K562 (cell line): ENCODE measurements at regions not wholly inside any gene's neighbourhood (a gene's known extent, or its start where the extent isn't known, plus 50 kb on each side); places are given as distances from the start of the nearest gene placed in this dataset.

Experiments used
- ATAC-seq: fragments of 200-7000 bp; cut with Tn5 transposase; 3 replicates; pipeline ENCODE4 v1.9.1; 2020; ENCODE audit warnings: moderate library complexity
- BruUV-seq: library from RNA; stranded (reverse); fragments of 400-500 nt; replicated peaks from 2 replicates; lab custom pipeline; 2021; lab: Mats Ljungman, UMichigan
- CTCF ChIA-PET: fragments of 300-600 bp; formaldehyde crosslinking; extraction: SDS; loops from one replicate; lab custom pipeline; 2021; ENCODE audit warnings: low intra/inter-chr PET ratio; lab: Yijun Ruan, JAX
- POLR2A ChIA-PET: fragments of 300-600, 350-650 bp; sonication (Branson Sonifier 250); formaldehyde crosslinking; extraction: SDS; loops from one replicate; lab custom pipeline; 2021; ENCODE audit warnings: antibody characterized with exemption, inconsistent platforms; lab: Yijun Ruan, JAX
- DNase-seq, 4 experiments: peaks; one replicate each; pipeline versions ENCODE4 v3.0.0 to v3.0.0-alpha.2; 2011 to 2018; ENCODE audit warnings: low spot score in 3 of 4, mixed read lengths in 3 of 4; ENCODE audit errors: extremely low read depth in 1 of 4
- FAIRE-seq: peaks from 2 replicates; lab custom pipeline; 2011; peaks lifted over from hg19 to GRCh38; lab: Jason Lieb, UNC
- H2AFZ ChIP-seq: 2 replicates; pipeline ENCODE4 v1.6.0; 2011; ENCODE audit warnings: low read depth, low read length, control low read depth, inconsistent platforms
- H3K27ac ChIP-seq: fragments of 200-600 bp; 3 replicates; pipeline ENCODE4 v1.8.0; 2011; ENCODE audit warnings: low read depth, mild to moderate bottlenecking, control low read depth, inconsistent platforms, low read length, moderate library complexity, mixed read lengths; ENCODE audit errors: extremely low read depth
- H3K27me3 ChIP-seq, 2 experiments: fragments of 300-600 bp in 1 of 2; 2 replicates in 1 of 2; 3 replicates in 1 of 2; pipeline versions ENCODE4 v1.6.0 to v1.8.0; 2011; ENCODE audit warnings: inconsistent platforms in 2 of 2, low read length in 2 of 2, mild to moderate bottlenecking in 1 of 2, mixed read lengths in 1 of 2, moderate library complexity in 1 of 2; ENCODE audit not compliant: control insufficient read depth in 2 of 2, insufficient read depth in 2 of 2
- H3K36me3 ChIP-seq: fragments of 300-600 bp; 3 replicates; pipeline ENCODE4 v1.8.0; 2011; ENCODE audit warnings: mild to moderate bottlenecking, low read length, inconsistent platforms; ENCODE audit not compliant: control insufficient read depth, insufficient read depth
- H3K4me1 ChIP-seq, 2 experiments: fragments of 200-600 bp in 1 of 2; replicated peaks in 1 of 2; 2 replicates in 1 of 2; 3 replicates in 1 of 2; pipeline versions ENCODE4 v1.5.1 to v1.8.0; 2011; ENCODE audit warnings: inconsistent platforms in 2 of 2, low read length in 2 of 2, mild to moderate bottlenecking in 1 of 2, mixed read lengths in 1 of 2, moderate library complexity in 1 of 2; ENCODE audit not compliant: control insufficient read depth in 2 of 2, insufficient read depth in 2 of 2
- H3K4me2 ChIP-seq: 2 replicates; pipeline ENCODE4 v1.6.1; 2011; ENCODE audit warnings: low read length, control low read depth, inconsistent platforms, mixed read lengths; ENCODE audit not compliant: insufficient read depth
- H3K4me3 ChIP-seq: fragments of 200-600 bp; sonication (generic), shearing (Covaris generic); 2 replicates; pipeline ENCODE4 v1.5.1; 2016; ENCODE audit warnings: control low read depth, inconsistent platforms
- H3K79me2 ChIP-seq: fragments of 200-600 bp; 3 replicates; pipeline ENCODE4 v1.8.0; 2011; ENCODE audit warnings: low read length, inconsistent platforms; ENCODE audit not compliant: control insufficient read depth, insufficient read depth
- H3K9ac ChIP-seq, 2 experiments: 2 replicates each; pipeline versions ENCODE4 v1.6.0 to v1.6.1; 2011; ENCODE audit warnings: low read depth in 2 of 2, low read length in 2 of 2, control low read depth in 1 of 2, inconsistent platforms in 1 of 2, mild to moderate bottlenecking in 1 of 2, mixed read lengths in 1 of 2; ENCODE audit not compliant: insufficient read depth in 1 of 2
- H3K9me1 ChIP-seq: one replicate; pipeline ENCODE4 v1.6.0; 2011; ENCODE audit warnings: inconsistent platforms, mild to moderate bottlenecking, low read length, moderate library complexity; ENCODE audit not compliant: control insufficient read depth, insufficient read depth
- H3K9me3 ChIP-seq: replicated peaks from 2 replicates; pipeline ENCODE4 v1.5.1; 2011; ENCODE audit warnings: low read depth, low read length, inconsistent platforms; ENCODE audit not compliant: control insufficient read depth, insufficient read depth
- H4K20me1 ChIP-seq: replicated peaks from 2 replicates; pipeline ENCODE4 v1.6.1; 2011; ENCODE audit warnings: low read length, inconsistent platforms, mixed read lengths; ENCODE audit not compliant: control insufficient read depth, insufficient read depth
- CEBPG ChIP-seq, 3 experiments: fragments of 200-800 bp in 1 of 3; sonication (Bioruptor generic) in 1 of 3; sonication (generic) in 1 of 3; formaldehyde crosslinking in 1 of 3; IDR thresholded peaks in 2 of 3; conservative IDR thresholded peaks in 1 of 3; 2 replicates each; pipeline versions ENCODE4 v1.6.1 to v1.8.0; 2016 to 2022; ENCODE audit warnings: missing compliant biosample characterization in 2 of 3, missing genetic modification characterization in 2 of 3, mild to moderate bottlenecking in 1 of 3, missing genetic modification reagents in 1 of 3
- NELFE ChIP-seq: IDR thresholded peaks from 2 replicates; pipeline ENCODE4 v1.6.1; 2011; ENCODE audit warnings: mild to moderate bottlenecking; ENCODE audit not compliant: insufficient read depth, insufficient read length
- ZNF197 ChIP-seq: fragments of 200-800 bp; sonication (Bioruptor generic); IDR thresholded peaks from 2 replicates; pipeline ENCODE4 v1.6.1; 2016; ENCODE audit warnings: low read depth, missing genetic modification characterization, missing compliant biosample characterization
- ZNF24 ChIP-seq: fragments of 450-650 bp; IDR thresholded peaks from 2 replicates; pipeline ENCODE4 v1.6.1; 2016
- WGBS: fragments of 100-300 bp; shearing (Covaris generic); methylation state at CpG from one replicate; pipeline ENCODE4 v1.1.6; 2016; ENCODE audit warnings: low coverage, mixed read lengths; ENCODE audit not compliant: insufficient coverage; ENCODE audit errors: missing lambda C conversion rate; 5-methylcytosine and 5-hydroxymethylcytosine counted together
- in situ Hi-C: fragments of 300-500 bp; cut with MboI; formaldehyde crosslinking; loops from 4 replicates; pipeline ENCODE4 v1.15.0; 2018; ENCODE audit warnings: inconsistent platforms, mixed read lengths
- intact Hi-C: fragments of 100-400 bp; cut with micrococcal nuclease; formaldehyde crosslinking; loops from 2 replicates; pipeline ENCODE4 v1.14.2; 2022
- TF ChIP-seq, protein P1 (sequence below), 2 experiments: fragments of 450-650 bp; formaldehyde crosslinking in 1 of 2; IDR thresholded peaks; 2 replicates each; pipeline versions ENCODE4 v1.4.0 to v1.6.1; 2014 to 2020; ENCODE audit warnings: mild to moderate bottlenecking in 2 of 2, borderline replicate concordance in 1 of 2, low read depth in 1 of 2

DNA sequence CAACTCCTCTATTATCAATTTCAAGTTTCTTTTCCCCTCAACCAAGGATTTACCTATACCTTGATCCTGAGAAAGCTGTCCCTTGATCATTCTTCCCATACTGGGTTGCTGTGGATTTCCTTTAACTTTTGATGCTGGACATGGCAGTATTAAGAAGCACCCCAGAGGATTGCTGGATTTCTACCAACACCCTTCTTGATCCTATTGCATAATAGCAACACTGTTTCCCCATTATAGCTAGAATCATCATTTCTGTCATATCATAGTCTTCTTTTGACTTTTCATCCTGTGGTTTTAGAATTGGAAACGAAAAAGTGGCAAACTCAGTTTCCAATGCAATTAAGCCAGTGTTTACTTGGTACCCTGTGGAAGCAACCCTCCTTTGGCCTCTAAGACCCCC is 154.9 kb downstream of the ARRDC3 start:
- Histone ChIP-seq H3K27ac (no peak overlapping the region), H3K4me1 (no peaks in the 10 kb centered on the region; a peak in 1 of 5 replicates), H3K9me1 (no peaks in the 10 kb centered on the region), H3K9me3 (no peaks in the 10 kb centered on the region), H3K4me2 (no peak overlapping the region), H3K9ac (no peak overlapping the region), H4K20me1 (no peaks in the 10 kb centered on the region), H3K36me3 (no peaks in the 10 kb centered on the region), H3K79me2 (no peaks in the 10 kb centered on the region), H2AFZ (no peak overlapping the region), H3K27me3 (no peaks in the 10 kb centered on the region), H3K4me3 (no peak overlapping the region)
- no TSS peak for BruUV-seq
- intact Hi-C loops: no loop called here
- FAIRE-seq (no peak), DNase-seq (no peak), ATAC-seq (no peak)
- in situ Hi-C loops: no loop called here
- TF ChIP-seq CEBPG (CRISPR knock-in tag; IDR thresholded peaks at IDR 0.05) (no peak), CEBPG (tag; conservative IDR thresholded peaks at IDR 0.05 in 1 of 2, IDR thresholded peaks at IDR 0.05 in 1 of 2) (peak; percentile 23 to 49; a peak in 2 of 4 replicates), ZNF197 (no peak)
- WGBS: 9% methylated on average over 1 of the region's 1 CpG
- POLR2A ChIA-PET: no interaction called here
- CTCF ChIA-PET: interaction anchor here (0.6 to 5.9 kb wide), 4 partner anchors 8 to 192 kb away, joined by 3 to 62 read pairs (median 4); no protein-coding TSS in a partner anchor

DNA sequence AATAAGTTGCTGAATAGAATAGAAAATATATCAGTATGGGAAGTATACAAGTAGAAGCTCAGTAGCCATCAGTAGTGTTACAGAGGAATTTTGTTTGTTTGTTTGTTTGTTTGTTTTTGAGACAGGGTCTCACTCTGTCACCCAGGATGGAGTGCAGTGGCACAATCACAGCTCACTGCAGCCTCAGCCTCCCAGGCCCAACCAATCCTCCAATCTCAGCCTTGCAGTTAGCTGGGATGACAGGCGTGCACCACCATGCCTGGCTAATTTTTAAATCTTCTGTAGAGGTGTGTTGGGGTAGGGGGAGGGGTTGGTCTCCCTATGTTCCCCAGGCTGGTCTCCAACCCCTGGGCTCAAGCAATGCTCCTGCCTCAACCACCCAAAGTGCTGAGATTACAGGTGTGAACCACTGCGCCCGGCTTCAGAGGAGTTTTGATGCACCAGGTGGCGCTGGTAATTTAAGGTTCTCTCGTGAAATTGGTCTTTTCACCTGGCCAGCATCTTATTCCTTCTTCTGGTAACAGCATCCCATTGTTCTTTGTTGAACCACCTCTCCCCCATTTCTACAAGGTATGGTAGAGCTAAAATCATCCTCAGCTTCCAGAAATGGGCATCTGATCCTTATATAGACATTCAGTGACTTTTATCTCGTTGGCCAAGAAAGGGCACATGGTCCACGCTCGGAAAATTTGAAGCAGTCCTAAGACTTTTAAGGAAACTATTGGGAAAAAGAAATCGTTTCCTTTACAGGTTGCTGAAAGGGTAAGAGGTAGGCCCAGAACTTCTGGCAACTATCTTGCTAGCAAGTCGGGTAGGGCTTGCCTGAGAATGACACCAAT is 157.1 kb downstream of the ARRDC3 start:
- no peak overlapping the region for H3K4me2 ChIP-seq
- peak in 2 of 4 experiments; percentile 34 to 50 for DNase-seq
- 16% methylated on average over 10 of the region's 10 CpGs for WGBS
- ChIA-PET POLR2A (no interaction called here), CTCF (interaction anchor here (0.7 to 5.9 kb wide), 3 partner anchors 124 to 194 kb away, joined by 5 to 62 read pairs (median 7); no protein-coding TSS in a partner anchor)
- H3K9me1 ChIP-seq: no peaks in the 10 kb centered on the region
- H3K9me3 ChIP-seq: no peaks in the 10 kb centered on the region
- peak; percentile 79 for ATAC-seq
- H3K27me3 ChIP-seq: no peaks in the 10 kb centered on the region
- no peaks in the 10 kb centered on the region for H3K4me1 ChIP-seq
- H2AFZ ChIP-seq: no peak overlapping the region
- no peaks in the 10 kb centered on the region for H3K79me2 ChIP-seq
- no peak overlapping the region for H3K27ac ChIP-seq
- no peaks in the 10 kb centered on the region for H4K20me1 ChIP-seq
- intact Hi-C loops: loop anchor here (1.0 to 2.0 kb wide), 3 partner anchors 123 to 193 kb away; no protein-coding TSS in a partner anchor
- FAIRE-seq: peak; percentile 65
- in situ Hi-C loops: no loop called here
- no peak overlapping the region for H3K4me3 ChIP-seq
- no peak overlapping the region for H3K9ac ChIP-seq
- BruUV-seq: no TSS peak
- no peaks in the 10 kb centered on the region for H3K36me3 ChIP-seq
- TF ChIP-seq ZNF24 (no peak), NELFE (no peak)
- TF ChIP-seq, protein P1, sequence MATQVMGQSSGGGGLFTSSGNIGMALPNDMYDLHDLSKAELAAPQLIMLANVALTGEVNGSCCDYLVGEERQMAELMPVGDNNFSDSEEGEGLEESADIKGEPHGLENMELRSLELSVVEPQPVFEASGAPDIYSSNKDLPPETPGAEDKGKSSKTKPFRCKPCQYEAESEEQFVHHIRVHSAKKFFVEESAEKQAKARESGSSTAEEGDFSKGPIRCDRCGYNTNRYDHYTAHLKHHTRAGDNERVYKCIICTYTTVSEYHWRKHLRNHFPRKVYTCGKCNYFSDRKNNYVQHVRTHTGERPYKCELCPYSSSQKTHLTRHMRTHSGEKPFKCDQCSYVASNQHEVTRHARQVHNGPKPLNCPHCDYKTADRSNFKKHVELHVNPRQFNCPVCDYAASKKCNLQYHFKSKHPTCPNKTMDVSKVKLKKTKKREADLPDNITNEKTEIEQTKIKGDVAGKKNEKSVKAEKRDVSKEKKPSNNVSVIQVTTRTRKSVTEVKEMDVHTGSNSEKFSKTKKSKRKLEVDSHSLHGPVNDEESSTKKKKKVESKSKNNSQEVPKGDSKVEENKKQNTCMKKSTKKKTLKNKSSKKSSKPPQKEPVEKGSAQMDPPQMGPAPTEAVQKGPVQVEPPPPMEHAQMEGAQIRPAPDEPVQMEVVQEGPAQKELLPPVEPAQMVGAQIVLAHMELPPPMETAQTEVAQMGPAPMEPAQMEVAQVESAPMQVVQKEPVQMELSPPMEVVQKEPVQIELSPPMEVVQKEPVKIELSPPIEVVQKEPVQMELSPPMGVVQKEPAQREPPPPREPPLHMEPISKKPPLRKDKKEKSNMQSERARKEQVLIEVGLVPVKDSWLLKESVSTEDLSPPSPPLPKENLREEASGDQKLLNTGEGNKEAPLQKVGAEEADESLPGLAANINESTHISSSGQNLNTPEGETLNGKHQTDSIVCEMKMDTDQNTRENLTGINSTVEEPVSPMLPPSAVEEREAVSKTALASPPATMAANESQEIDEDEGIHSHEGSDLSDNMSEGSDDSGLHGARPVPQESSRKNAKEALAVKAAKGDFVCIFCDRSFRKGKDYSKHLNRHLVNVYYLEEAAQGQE (IDR thresholded peaks at IDR 0.05; ENCODE audit: borderline replicate concordance): peak; percentile 92
- TF ChIP-seq, protein P1 (CRISPR knock-in tag; IDR thresholded peaks at IDR 0.05; ENCODE audit: low read depth): no peak
